ENCODE measurements at regions not wholly inside any gene's neighbourhood (a gene's known extent, or its start where the extent isn't known, plus 50 kb on each side); places are given as distances from the start of the nearest gene placed in this dataset.

GRCh38 chr7:156223935-156224832, 411.9 kb upstream of the SHH start:
- DNase-seq (ENCODE audit: low spot score) = no peak

- no peak for DNase-seq (ENCODE audit: low spot score)
Measured at GRCh38 chr7:156222611-156223010, 410.3 kb upstream of the SHH start.

GRCh38 chr7:156222151-156222550, 409.9 kb upstream of the SHH start:
- DNase-seq (ENCODE audit: low spot score) = no peak

- no peak for DNase-seq (ENCODE audit: low spot score)
Measured at GRCh38 chr7:156220701-156221100, 408.4 kb upstream of the SHH start.

- DNase-seq (ENCODE audit: low spot score) = no peak
Measured at GRCh38 chr7:156220078-156220605, 407.9 kb upstream of the SHH start.

- no peak for DNase-seq (ENCODE audit: low spot score)
Measured at GRCh38 chr7:156219307-156220077, 407.2 kb upstream of the SHH start.

GRCh38 chr7:156218544-156219306, 406.5 kb upstream of the SHH start:
- DNase-seq (ENCODE audit: low spot score) = no peak

GRCh38 chr7:156217803-156218202, 405.5 kb upstream of the SHH start:
- no peak for DNase-seq (ENCODE audit: low spot score)

- no peak for DNase-seq (ENCODE audit: low spot score)
Measured at GRCh38 chr7:156209087-156209486, 396.8 kb upstream of the SHH start.

- no peak for DNase-seq (ENCODE audit: low spot score)
Measured at GRCh38 chr7:156207306-156207705, 395.0 kb upstream of the SHH start.

GRCh38 chr7:156206174-156206573, 393.9 kb upstream of the SHH start:
- DNase-seq (ENCODE audit: low spot score) = no peak

GRCh38 chr7:156204820-156205219, 392.6 kb upstream of the SHH start:
- no peak for DNase-seq (ENCODE audit: low spot score)

- DNase-seq (ENCODE audit: low spot score) = no peak
Measured at GRCh38 chr7:156203923-156204322, 391.7 kb upstream of the SHH start.

- no peak for DNase-seq (ENCODE audit: low spot score)
Measured at GRCh38 chr7:156198277-156198676, 386.0 kb upstream of the SHH start.

- no peak for DNase-seq (ENCODE audit: low spot score)
Measured at GRCh38 chr7:156196649-156197048, 384.4 kb upstream of the SHH start.

GRCh38 chr7:156195276-156195675, 383.0 kb upstream of the SHH start:
- no peak for DNase-seq (ENCODE audit: low spot score)

- no peak for DNase-seq (ENCODE audit: low spot score)
Measured at GRCh38 chr7:156194813-156195212, 382.6 kb upstream of the SHH start.

- DNase-seq (ENCODE audit: low spot score) = no peak
Measured at GRCh38 chr7:156192921-156193320, 380.7 kb upstream of the SHH start.

- no peak for DNase-seq (ENCODE audit: low spot score)
Measured at GRCh38 chr7:156191090-156191489, 378.8 kb upstream of the SHH start.

GRCh38 chr7:156185076-156185475, 372.8 kb upstream of the SHH start:
- DNase-seq (ENCODE audit: low spot score) = no peak

- no peak for DNase-seq (ENCODE audit: low spot score)
Measured at GRCh38 chr7:156184164-156184563, 371.9 kb upstream of the SHH start.
